Upper lobe of left lung (tissue), 6 donors: ENCODE measurements at regions not wholly inside any gene's neighbourhood (a gene's known extent, or its start where the extent isn't known, plus 50 kb on each side); places are given as distances from the start of the nearest gene placed in this dataset.
"Not testable (repeated sequence)": the region's sequence is repeated elsewhere in the genome, so short reads cannot be mapped to it uniquely, and the experiment has no call there.

Experiments used
- ATAC-seq, 2 donors: fragments of 200-7000 bp; cut with Tn5 transposase; one replicate each; pipeline ENCODE4 v1.9.1; 2022; ENCODE audit warnings: mild to moderate bottlenecking in 2 of 2, moderate library complexity in 2 of 2; ENCODE audit not compliant: low FRiP score in 2 of 2
- DNase-seq, 2 donors: peaks; one replicate each; pipeline ENCODE4 v3.0.0-alpha.2; 2019 to 2020
- H3K27ac ChIP-seq, 4 donors: fragments of 200-600 bp; sonication (generic); one replicate each; pipeline ENCODE4 v1.5.1; 2016 to 2019
- H3K27me3 ChIP-seq, 4 donors: fragments of 200-600 bp; sonication (generic); one replicate each; pipeline ENCODE4 v1.5.1; 2017 to 2019
- H3K36me3 ChIP-seq, 4 donors: fragments of 200-600 bp; sonication (generic); one replicate each; pipeline ENCODE4 v1.5.1; 2016 to 2019
- H3K4me1 ChIP-seq, 4 donors: fragments of 200-600 bp; sonication (generic); one replicate each; pipeline ENCODE4 v1.5.1; 2018 to 2019
- H3K4me3 ChIP-seq, 4 donors: fragments of 200-600 bp; sonication (generic); one replicate each; pipeline ENCODE4 v1.5.1; 2017 to 2019; ENCODE audit warnings: mild to moderate bottlenecking in 2 of 4, moderate library complexity in 1 of 4
- H3K9me3 ChIP-seq, 4 donors: fragments of 200-600 bp; sonication (generic); one replicate each; pipeline ENCODE4 v1.5.1; 2018 to 2019
- EP300 ChIP-seq, 4 donors: sonication (generic); formaldehyde crosslinking; IDR thresholded peaks; one replicate each; pipeline ENCODE4 v1.5.1; 2017; ENCODE audit warnings: antibody characterized with exemption in 4 of 4, control low read depth in 2 of 4
- POLR2A ChIP-seq, 4 donors: fragments of 450-650 bp; IDR thresholded peaks; one replicate each; pipeline ENCODE4 v1.5.1; 2016 to 2017; ENCODE audit warnings: antibody characterized with exemption in 4 of 4, mild to moderate bottlenecking in 2 of 4
- POLR2AphosphoS5 ChIP-seq, 2 donors: sonication (generic); formaldehyde crosslinking; IDR thresholded peaks; one replicate each; pipeline ENCODE4 v1.5.1; 2017; ENCODE audit warnings: antibody characterized with exemption in 2 of 2
- WGBS, 2 donors: methylation state at CpG; one replicate each; pipeline ENCODE4 v1.1.5; 2017 to 2018; 5-methylcytosine and 5-hydroxymethylcytosine counted together
- TF ChIP-seq, protein P1 (sequence below), 6 experiments: fragments of 450-650 bp in 4 of 6; fragments of 200-600 bp in 2 of 6; sonication (generic) in 2 of 6; IDR thresholded peaks; one replicate each; pipeline ENCODE4 v1.5.1; 2016 to 2019; ENCODE audit warnings: antibody characterized with exemption in 6 of 6
- donor health status: DM: no; HTN: no; CAD: no; lungs with moderate emphysema.
- donor health status: DM: no; HTN: yes; CAD: no; lungs with severe emphysema.

DNA sequence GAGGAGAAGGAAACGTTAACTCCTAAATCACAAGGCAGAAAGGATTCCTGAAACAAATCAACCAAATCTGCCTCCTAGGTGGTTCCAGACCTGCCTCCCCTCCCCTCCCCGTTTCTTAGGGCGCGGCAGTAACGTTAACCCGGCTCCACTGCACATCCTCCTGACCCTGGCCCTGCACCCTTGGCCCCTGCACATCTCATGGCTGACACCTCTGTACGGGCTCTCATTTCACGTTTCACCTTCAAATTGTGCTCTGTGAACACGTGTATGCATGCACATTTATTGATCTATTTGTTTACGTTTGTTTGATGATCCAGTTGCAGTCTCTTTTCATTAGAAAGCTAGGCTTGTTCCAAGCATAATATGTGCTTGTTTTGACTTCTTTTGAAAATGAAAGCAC is 358.1 kb downstream of the ADGRD1 start:
- H3K27me3 ChIP-seq, result peaks cover 0 to 2% (median 0%) of the 10 kb centered on the region in 4 donors
- DNase-seq (no peak), ATAC-seq (no peak)
- no peaks in the 10 kb centered on the region for H3K36me3 ChIP-seq
- no peak overlapping the region for H3K27ac ChIP-seq
- TF ChIP-seq POLR2A (IDR thresholded peaks at IDR 0.05) (no peak), POLR2AphosphoS5 (IDR thresholded peaks at IDR 0.05) (no peak), EP300 (IDR thresholded peaks at IDR 0.05) (no peak)
- TF ChIP-seq, protein P1, sequence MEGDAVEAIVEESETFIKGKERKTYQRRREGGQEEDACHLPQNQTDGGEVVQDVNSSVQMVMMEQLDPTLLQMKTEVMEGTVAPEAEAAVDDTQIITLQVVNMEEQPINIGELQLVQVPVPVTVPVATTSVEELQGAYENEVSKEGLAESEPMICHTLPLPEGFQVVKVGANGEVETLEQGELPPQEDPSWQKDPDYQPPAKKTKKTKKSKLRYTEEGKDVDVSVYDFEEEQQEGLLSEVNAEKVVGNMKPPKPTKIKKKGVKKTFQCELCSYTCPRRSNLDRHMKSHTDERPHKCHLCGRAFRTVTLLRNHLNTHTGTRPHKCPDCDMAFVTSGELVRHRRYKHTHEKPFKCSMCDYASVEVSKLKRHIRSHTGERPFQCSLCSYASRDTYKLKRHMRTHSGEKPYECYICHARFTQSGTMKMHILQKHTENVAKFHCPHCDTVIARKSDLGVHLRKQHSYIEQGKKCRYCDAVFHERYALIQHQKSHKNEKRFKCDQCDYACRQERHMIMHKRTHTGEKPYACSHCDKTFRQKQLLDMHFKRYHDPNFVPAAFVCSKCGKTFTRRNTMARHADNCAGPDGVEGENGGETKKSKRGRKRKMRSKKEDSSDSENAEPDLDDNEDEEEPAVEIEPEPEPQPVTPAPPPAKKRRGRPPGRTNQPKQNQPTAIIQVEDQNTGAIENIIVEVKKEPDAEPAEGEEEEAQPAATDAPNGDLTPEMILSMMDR (IDR thresholded peaks at IDR 0.05), result no peak
- H3K4me1 ChIP-seq, result no peaks in the 10 kb centered on the region
- H3K9me3 ChIP-seq, result no peaks in the 10 kb centered on the region
- WGBS, 2 donors, result 45 to 49% methylated on average over 10 of the region's 10 CpGs
- H3K4me3 ChIP-seq, result no peak overlapping the region

DNA sequence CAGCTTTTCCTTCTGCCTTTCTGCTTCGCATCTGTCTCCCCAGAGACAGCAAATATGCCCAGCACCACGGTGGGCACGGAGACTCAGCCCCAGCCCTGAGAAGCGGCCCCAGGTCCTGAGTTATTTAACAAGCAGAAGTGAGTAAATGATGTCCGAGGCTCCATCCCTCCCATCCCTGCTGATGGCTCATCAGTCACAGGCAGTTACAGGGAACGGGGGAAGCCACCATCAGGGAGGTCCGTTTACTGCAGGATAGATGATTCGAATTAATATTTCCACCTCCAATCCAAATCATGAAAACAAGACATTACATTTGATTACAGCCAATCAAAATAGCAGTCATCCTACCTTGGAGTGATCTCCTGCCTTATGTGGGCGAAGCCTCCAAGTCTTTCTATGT is 358.7 kb downstream of the ADGRD1 start:
- not testable (repeated sequence) for H3K27me3 ChIP-seq, ATAC-seq, H3K4me3 ChIP-seq, H3K27ac ChIP-seq, DNase-seq, H3K4me1 ChIP-seq, H3K36me3 ChIP-seq, H3K9me3 ChIP-seq
- 52 to 60% methylated on average over 5 of the region's 9 CpGs for WGBS, 2 donors

DNA sequence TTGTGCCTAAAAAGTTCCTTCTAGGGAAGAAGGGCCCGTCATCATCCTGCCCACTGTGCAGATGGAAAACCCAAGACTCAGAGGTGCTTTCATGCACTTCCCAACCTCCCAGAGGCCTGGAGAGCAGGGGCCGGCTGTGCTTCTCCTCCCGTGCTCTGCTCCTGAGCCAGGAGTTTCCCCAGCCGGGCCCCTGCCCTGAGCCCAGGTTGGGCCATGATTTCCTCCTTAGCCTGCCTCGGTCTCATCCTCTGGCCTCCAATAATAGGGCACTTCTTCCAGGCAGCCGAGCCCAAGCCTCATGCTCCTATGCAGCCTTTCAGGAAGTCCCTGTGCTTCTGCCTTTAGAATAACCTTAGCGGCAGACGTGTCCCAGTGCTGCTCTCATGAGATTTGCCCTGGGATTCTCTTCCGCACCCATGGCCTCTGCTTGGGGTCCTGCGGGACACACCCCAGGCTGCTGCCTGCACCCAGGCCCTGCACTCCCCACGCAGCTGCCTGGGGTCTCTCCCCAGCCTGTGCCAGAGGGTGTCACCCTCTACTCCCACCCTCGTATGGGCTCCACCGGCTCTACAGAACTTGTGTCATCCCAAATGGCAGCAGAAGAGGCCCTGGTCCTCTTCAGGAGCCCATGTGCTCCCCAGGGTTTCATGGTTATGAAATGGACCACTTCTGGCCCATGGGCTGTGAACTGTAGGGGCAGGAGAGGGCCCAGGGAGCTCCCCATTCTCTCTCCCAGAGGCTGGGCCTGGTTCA is 359.3 kb downstream of the ADGRD1 start:
- ATAC-seq (no peak), DNase-seq (no peak)
- Histone ChIP-seq H3K9me3 (no peaks in the 10 kb centered on the region), H3K4me3 (no peak overlapping the region), H3K27me3 (peaks cover 0 to 2% (median 0%) of the 10 kb centered on the region in 4 donors), H3K27ac (no peak overlapping the region), H3K36me3 (no peaks in the 10 kb centered on the region), H3K4me1 (no peaks in the 10 kb centered on the region)
- WGBS, 2 donors, result 80 to 82% methylated on average over 10 to 13 of the region's 13 CpGs
- TF ChIP-seq EP300 (IDR thresholded peaks at IDR 0.05) (no peak), POLR2AphosphoS5 (IDR thresholded peaks at IDR 0.05) (no peak), POLR2A (IDR thresholded peaks at IDR 0.05) (no peak)
- TF ChIP-seq, protein P1 (IDR thresholded peaks at IDR 0.05), result no peak

DNA sequence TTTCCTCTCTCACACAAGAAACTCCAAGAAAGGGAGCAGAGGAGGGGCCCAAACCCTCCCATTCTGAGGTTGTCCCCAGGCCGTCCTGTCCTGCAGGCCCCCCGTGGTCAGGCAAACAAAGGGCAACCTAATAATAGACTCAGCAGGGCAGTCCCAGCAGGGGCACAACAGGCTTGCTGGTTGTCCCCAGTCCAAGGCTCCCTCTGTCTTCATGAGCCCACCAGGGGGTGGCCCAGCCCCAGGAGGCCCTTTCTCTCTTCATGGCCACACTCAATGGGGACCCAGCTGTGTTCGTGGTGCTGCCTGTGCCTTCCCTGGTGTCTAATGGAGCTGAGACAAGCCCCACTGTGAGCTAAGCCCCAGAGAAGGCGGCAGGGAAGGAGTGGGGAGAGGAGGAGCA is 359.9 kb downstream of the ADGRD1 start:
- H3K4me1 ChIP-seq, result no peaks in the 10 kb centered on the region
- no peak for ATAC-seq
- H3K27ac ChIP-seq, result no peak overlapping the region
- no peak for DNase-seq
- no peaks in the 10 kb centered on the region for H3K36me3 ChIP-seq
- TF ChIP-seq POLR2AphosphoS5 (IDR thresholded peaks at IDR 0.05) (no peak), POLR2A (IDR thresholded peaks at IDR 0.05) (no peak), EP300 (IDR thresholded peaks at IDR 0.05) (no peak)
- TF ChIP-seq, protein P1 (IDR thresholded peaks at IDR 0.05), result no peak
- H3K9me3 ChIP-seq, result no peaks in the 10 kb centered on the region
- no peak overlapping the region for H3K4me3 ChIP-seq
- WGBS, 2 donors, result 68 to 69% methylated on average over 2 to 4 of the region's 4 CpGs
- peaks cover 0 to 2% (median 0%) of the 10 kb centered on the region in 4 donors for H3K27me3 ChIP-seq

DNA sequence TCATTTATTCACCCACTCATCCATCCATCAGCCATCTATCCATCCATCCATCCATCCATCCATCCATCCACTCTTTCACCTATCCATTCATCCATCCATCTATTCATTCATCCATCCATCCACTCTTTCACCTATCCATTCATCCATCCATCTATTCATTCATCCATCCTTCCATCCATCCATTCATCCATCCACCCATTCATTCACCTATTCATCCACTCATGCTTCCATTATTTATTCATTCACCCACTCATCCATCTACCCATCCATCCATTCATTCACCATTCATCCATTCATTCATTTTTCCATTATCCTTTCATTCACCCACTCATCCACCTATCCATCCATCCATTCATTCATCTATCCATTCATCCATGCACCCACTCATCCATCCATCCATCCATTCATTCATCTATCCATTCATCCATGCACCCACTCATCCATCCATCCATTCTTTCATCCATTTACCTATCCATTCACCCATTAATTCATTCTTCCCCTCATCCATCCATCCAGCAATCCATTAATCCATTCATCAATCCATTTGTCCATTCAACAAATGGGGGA is 360.9 kb downstream of the ADGRD1 start:
- TF ChIP-seq POLR2A (IDR thresholded peaks at IDR 0.05), result no peak
- TF ChIP-seq POLR2AphosphoS5 (IDR thresholded peaks at IDR 0.05), result no peak
- TF ChIP-seq, protein P1 (IDR thresholded peaks at IDR 0.05), result no peak

More for the DNA sequence above, 360.9 kb downstream of the ADGRD1 start:
- ATAC-seq, result no peak
- Histone ChIP-seq H3K36me3 (no peaks in the 10 kb centered on the region), H3K9me3 (peaks cover 0 to 3% (median 0%) of the 10 kb centered on the region in 4 donors), H3K4me1 (no peaks in the 10 kb centered on the region), H3K27me3 (peaks cover 0 to 2% (median 0%) of the 10 kb centered on the region in 4 donors), H3K27ac (no peak overlapping the region), H3K4me3 (no peak overlapping the region)
- no peak for DNase-seq
